GM19025 (cell line): ENCODE measurements at regions not wholly inside any gene's neighbourhood (a gene's known extent, or its start where the extent isn't known, plus 50 kb on each side); places are given as distances from the start of the nearest gene placed in this dataset.

ENCODE experiments used
- ATAC-seq: cut with Tn5 transposase; IDR thresholded peaks from one replicate; pipeline ENCODE4 v1.9.1; 2021; ENCODE audit warnings: mild to moderate bottlenecking, low read depth, moderate library complexity; ENCODE audit not compliant: unreplicated experiment

GRCh38 chr12:118925407-118925806 is 55.9 kb upstream of the SRRM4 start:
- ATAC-seq, result no peak

- no peak for ATAC-seq
Observed at GRCh38 chr12:118925826-118926225, 55.5 kb upstream of the SRRM4 start.
